ENCODE measurements at regions not wholly inside any gene's neighbourhood (a gene's known extent, or its start where the extent isn't known, plus 50 kb on each side); places are given as distances from the start of the nearest gene placed in this dataset.

DNA sequence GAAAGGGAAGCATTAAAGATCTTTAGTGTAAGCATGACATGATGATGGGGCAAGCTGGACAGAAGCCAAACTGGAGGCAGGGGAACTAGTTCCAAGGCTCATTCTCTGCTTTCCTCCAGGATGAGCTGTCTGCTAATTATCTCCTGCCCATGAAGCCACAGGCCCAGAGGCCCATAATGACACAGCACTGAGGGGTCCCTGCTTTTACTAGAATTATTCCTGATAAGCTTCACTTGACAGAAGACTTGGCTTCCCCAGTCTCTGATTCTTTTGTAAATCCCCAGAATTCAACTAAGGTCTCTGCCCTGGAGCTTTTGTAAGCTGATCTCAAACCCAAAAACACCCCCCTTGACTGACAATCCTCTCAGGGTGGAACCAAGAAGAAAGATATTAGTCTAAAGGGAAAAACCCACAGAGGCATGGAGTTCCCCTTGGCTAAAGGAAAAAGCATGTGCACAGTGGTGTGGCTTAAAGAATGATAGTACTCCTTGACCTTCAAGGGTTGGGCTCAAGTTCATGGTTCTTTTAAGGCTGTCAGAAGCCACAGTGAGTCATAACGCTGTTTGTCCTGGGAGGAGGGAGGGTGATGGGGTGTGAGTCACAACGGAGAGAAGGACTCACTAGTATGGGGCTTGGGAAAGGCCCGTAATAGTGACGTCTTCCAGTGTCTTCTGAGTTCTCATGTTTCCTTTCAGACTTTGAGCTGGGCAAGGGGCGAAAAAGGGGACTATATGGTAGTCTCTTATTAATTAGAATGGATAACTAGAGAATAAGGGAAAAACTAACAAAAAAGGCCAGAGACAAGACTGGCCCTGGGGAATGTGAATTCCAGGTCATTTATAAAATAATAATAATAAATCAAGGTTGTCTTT lies 146.0 kb upstream of the CPEB2 start:
- no peak overlapping the region for H3K4me3 ChIP-seq (ENCODE audit: low read length)
- H3K36me3 ChIP-seq (ENCODE audit: control insufficient read depth, insufficient read depth, low read length), result no peaks in the 10 kb centered on the region
- DNase-seq (peak in 1 of 2 donors; percentile 20), ATAC-seq (peak; percentile 52 to 63 (median 56))
- H3K9me3 ChIP-seq (ENCODE audit: control insufficient read depth, insufficient read depth, low read length), result no peaks in the 10 kb centered on the region
- intact Hi-C loops (cut with micrococcal nuclease), result no loop called here
- H3K4me1 ChIP-seq (ENCODE audit: control insufficient read depth, insufficient read depth, low read length), result no peaks in the 10 kb centered on the region
- WGBS (ENCODE audit: insufficient coverage), result 54% methylated on average over 5 of the region's 5 CpGs
- no peaks in the 10 kb centered on the region for H3K27me3 ChIP-seq (ENCODE audit: control insufficient read depth, insufficient read depth, low read length)
- peaks cover 4% of the 10 kb centered on the region for H3K36me3 Mint-ChIP-seq
- H3K9me3 Mint-ChIP-seq, result no peaks in the 10 kb centered on the region
- peaks cover 6 to 10% of the 10 kb centered on the region in 2 donors for H3K4me1 Mint-ChIP-seq
- H3K4me3 Mint-ChIP-seq, result no peak overlapping the region
- TF ChIP-seq, protein P1, sequence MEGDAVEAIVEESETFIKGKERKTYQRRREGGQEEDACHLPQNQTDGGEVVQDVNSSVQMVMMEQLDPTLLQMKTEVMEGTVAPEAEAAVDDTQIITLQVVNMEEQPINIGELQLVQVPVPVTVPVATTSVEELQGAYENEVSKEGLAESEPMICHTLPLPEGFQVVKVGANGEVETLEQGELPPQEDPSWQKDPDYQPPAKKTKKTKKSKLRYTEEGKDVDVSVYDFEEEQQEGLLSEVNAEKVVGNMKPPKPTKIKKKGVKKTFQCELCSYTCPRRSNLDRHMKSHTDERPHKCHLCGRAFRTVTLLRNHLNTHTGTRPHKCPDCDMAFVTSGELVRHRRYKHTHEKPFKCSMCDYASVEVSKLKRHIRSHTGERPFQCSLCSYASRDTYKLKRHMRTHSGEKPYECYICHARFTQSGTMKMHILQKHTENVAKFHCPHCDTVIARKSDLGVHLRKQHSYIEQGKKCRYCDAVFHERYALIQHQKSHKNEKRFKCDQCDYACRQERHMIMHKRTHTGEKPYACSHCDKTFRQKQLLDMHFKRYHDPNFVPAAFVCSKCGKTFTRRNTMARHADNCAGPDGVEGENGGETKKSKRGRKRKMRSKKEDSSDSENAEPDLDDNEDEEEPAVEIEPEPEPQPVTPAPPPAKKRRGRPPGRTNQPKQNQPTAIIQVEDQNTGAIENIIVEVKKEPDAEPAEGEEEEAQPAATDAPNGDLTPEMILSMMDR (IDR thresholded peaks at IDR 0.05), result no peak
- H3K27ac Mint-ChIP-seq, result peak overlapping the region in 1 of 2 donors; percentile 18
- H3K27me3 Mint-ChIP-seq (ENCODE audit: low read depth in 2 of 2), result no peaks in the 10 kb centered on the region
- H3K27ac ChIP-seq (ENCODE audit: low read length), result no peak overlapping the region

DNA sequence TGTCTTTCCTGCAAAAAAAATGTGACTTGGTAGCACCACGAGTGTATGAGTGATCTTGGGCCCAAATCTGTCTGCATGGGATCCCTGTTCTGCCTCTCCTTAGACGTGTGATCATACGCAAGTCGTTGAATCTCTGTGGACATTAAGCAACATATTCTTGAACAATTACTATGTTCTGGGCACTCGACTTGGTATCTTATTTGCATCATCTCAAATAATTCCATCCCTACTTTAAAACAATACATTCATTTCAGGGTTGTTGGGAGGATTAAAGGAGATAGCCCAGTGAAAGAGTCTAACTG lies 145.4 kb upstream of the CPEB2 start:
- Mint-ChIP-seq H3K27me3 (ENCODE audit: low read depth in 2 of 2) (no peaks in the 10 kb centered on the region), H3K4me1 (peaks cover 6 to 10% of the 10 kb centered on the region in 2 donors), H3K4me3 (no peak overlapping the region), H3K9me3 (no peaks in the 10 kb centered on the region), H3K36me3 (peaks cover 4% of the 10 kb centered on the region), H3K27ac (no peak overlapping the region)
- no peak for ATAC-seq
- Histone ChIP-seq H3K4me1 (ENCODE audit: control insufficient read depth, insufficient read depth, low read length) (no peaks in the 10 kb centered on the region), H3K4me3 (ENCODE audit: low read length) (no peak overlapping the region), H3K36me3 (ENCODE audit: control insufficient read depth, insufficient read depth, low read length) (no peaks in the 10 kb centered on the region), H3K9me3 (ENCODE audit: control insufficient read depth, insufficient read depth, low read length) (no peaks in the 10 kb centered on the region), H3K27ac (ENCODE audit: low read length) (no peak overlapping the region), H3K27me3 (ENCODE audit: control insufficient read depth, insufficient read depth, low read length) (no peaks in the 10 kb centered on the region)
- TF ChIP-seq, protein P1 (IDR thresholded peaks at IDR 0.05), result no peak
- 91% methylated on average over 4 of the region's 5 CpGs for WGBS (ENCODE audit: insufficient coverage)
- intact Hi-C loops (cut with micrococcal nuclease), result no loop called here
- no peak for DNase-seq

DNA sequence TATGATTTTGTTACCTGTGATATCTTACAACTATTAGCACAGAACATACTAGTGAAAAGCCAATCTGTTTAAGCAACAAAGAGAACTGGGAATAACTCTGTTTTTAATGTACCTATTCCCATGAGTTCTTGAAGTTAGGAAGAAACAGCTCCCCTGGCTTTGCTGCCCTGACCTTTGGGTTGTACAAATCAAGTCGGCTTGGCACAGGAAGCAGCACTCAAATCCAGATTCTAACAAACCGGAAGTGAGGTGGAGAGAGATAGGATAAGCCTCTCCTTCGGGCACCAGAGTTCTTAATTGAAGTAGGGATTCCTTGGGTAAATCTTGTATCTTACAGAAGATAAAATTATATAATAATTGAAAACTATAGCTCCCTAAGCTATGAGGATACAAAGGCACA lies 144.8 kb upstream of the CPEB2 start:
- TF ChIP-seq, protein P1 (IDR thresholded peaks at IDR 0.05), result no peak
- Histone ChIP-seq H3K9me3 (ENCODE audit: control insufficient read depth, insufficient read depth, low read length) (no peaks in the 10 kb centered on the region), H3K27me3 (ENCODE audit: control insufficient read depth, insufficient read depth, low read length) (no peaks in the 10 kb centered on the region), H3K4me1 (ENCODE audit: control insufficient read depth, insufficient read depth, low read length) (no peaks in the 10 kb centered on the region), H3K36me3 (ENCODE audit: control insufficient read depth, insufficient read depth, low read length) (no peaks in the 10 kb centered on the region), H3K4me3 (ENCODE audit: low read length) (no peak overlapping the region), H3K27ac (ENCODE audit: low read length) (no peak overlapping the region)
- H3K4me3 Mint-ChIP-seq, result no peak overlapping the region
- DNase-seq, result no peak
- H3K4me1 Mint-ChIP-seq, result peaks cover 6 to 10% of the 10 kb centered on the region in 2 donors
- H3K27ac Mint-ChIP-seq, result no peak overlapping the region
- no peaks in the 10 kb centered on the region for H3K27me3 Mint-ChIP-seq (ENCODE audit: low read depth in 2 of 2)
- no peak for ATAC-seq
- intact Hi-C loops (cut with micrococcal nuclease), result no loop called here
- H3K36me3 Mint-ChIP-seq, result peaks cover 4% of the 10 kb centered on the region
- WGBS (ENCODE audit: insufficient coverage), result 15% methylated on average over 1 of the region's 3 CpGs
- H3K9me3 Mint-ChIP-seq, result no peaks in the 10 kb centered on the region

DNA sequence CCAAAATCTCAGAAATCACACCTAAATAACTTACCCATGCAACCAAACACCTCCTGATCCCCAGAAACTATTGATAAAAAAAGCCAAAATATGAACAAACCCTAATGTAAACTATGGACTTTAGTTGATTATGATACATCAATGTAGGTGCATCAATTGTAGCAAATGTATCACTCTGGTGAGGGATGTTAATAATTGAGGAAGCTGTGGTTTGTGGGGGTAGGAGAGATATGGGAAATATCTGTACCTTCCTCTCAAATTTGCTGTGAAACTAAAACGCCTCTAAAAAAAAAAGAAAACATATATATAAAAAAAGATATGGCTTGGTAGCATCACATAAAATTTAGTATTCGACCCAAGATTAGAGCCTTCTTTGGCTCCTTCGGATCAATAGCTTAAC lies 144.3 kb upstream of the CPEB2 start:
- no CpG with 5 or more reads among the region's 3 CpGs for WGBS (ENCODE audit: insufficient coverage)
- intact Hi-C loops (cut with micrococcal nuclease), result no loop called here
- Histone ChIP-seq H3K27ac (ENCODE audit: low read length) (no peak overlapping the region), H3K4me3 (ENCODE audit: low read length) (no peak overlapping the region), H3K9me3 (ENCODE audit: control insufficient read depth, insufficient read depth, low read length) (no peaks in the 10 kb centered on the region), H3K4me1 (ENCODE audit: control insufficient read depth, insufficient read depth, low read length) (no peaks in the 10 kb centered on the region), H3K27me3 (ENCODE audit: control insufficient read depth, insufficient read depth, low read length) (no peaks in the 10 kb centered on the region), H3K36me3 (ENCODE audit: control insufficient read depth, insufficient read depth, low read length) (no peaks in the 10 kb centered on the region)
- no peak overlapping the region for H3K27ac Mint-ChIP-seq
- H3K4me1 Mint-ChIP-seq, result peaks cover 6 to 10% of the 10 kb centered on the region in 2 donors
- ATAC-seq, result no peak
- H3K4me3 Mint-ChIP-seq, result no peak overlapping the region
- no peaks in the 10 kb centered on the region for H3K27me3 Mint-ChIP-seq (ENCODE audit: low read depth in 2 of 2)
- no peak for DNase-seq
- no peaks in the 10 kb centered on the region for H3K9me3 Mint-ChIP-seq
- TF ChIP-seq, protein P1 (IDR thresholded peaks at IDR 0.05), result no peak
- H3K36me3 Mint-ChIP-seq, result peaks cover 4% of the 10 kb centered on the region

Data from natural killer cell (primary cell).